Activated CD8-positive, alpha-beta memory T cell treated with anti-CD3 and anti-CD28 coated beads, Interleukin-2, amount 50 U/mL, for 24 hours (primary cell): ENCODE measurements at regions not wholly inside any gene's neighbourhood (a gene's known extent, or its start where the extent isn't known, plus 50 kb on each side); places are given as distances from the start of the nearest gene placed in this dataset.
"Not testable (repeated sequence)": the region's sequence is repeated elsewhere in the genome, so short reads cannot be mapped to it uniquely, and the experiment has no call there.

ENCODE experiments used
- DNase-seq: peaks from one replicate; pipeline ENCODE4 v3.0.0-alpha.2; 2020; ENCODE audit errors: extremely low read depth

DNA sequence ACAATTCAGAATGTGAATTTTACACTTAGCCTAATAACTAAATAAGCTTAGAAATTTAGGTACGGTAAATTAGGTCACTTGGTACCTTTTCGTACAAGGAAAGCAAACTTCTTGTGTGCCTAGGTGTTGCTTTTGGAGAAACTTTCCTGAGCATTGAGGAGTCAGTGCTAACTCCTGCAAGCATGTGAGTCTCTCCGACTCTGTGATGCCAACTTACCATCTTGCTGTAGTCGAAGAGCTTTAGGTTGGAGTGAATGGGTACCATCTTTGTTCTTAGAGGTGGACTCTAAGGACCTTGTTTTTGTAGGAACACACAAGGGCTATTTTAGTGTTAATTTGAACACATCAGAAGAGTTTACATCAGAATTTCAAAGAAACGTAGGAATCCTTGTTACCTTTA lies 688.9 kb downstream of the USP25 start:
- no peak for DNase-seq

- no peak for DNase-seq
Observed at GRCh38 chr21:16419188-16419921, 689.6 kb downstream of the USP25 start.

DNA sequence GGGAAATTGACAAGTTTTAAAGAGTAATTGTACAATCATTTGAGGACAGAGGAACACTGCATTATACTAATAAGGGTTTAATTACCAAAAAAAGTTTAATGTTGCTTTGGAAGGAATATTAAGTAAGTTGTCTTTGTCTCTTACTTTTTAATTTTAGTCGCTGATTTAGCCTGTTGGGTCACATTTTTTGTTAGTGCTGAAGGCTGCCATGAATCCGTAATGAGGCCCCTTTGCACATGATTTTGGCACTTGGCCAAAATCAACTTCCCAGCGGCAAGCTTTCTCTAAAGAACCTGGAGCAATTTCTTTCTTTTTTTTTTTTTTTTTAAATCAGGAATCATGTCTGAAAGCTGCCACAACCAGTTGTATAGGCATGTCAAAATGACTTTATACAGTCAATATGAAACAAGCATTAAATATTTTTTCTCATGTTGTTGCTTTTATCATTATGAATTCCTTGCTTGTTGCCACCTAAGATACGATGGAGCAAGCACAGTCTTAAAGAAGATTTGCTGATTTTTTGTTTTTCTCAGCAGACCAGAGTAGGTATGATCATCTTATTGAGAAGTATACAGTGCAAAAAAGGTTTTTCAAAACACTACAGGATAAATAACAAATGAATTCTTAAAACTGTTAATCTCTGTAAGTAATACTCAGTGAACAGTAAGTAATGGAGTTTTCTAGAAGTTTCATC lies 690.4 kb downstream of the USP25 start:
- DNase-seq: no peak

DNA sequence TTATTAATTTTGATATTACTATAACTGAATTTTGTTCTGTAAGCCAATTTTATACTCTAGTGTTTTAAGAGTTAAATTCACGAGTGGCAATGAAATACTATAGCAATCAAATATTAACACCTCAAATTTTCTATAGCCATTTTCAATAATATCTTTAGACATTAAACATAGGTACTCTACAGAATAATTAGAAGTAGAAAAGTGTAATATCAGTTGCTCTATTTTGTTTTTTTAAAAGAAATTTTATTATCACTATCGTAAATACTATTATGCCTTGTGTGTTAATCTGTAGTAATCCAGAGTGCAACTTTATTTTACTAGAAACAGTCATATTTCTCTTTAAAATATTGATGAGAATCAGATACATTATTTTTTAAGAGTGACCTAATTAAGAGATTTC lies 691.2 kb downstream of the USP25 start:
- DNase-seq: no peak

- no peak for DNase-seq
Observed at GRCh38 chr21:16421965-16422364, 692.2 kb downstream of the USP25 start.

- DNase-seq: no peak
Observed at GRCh38 chr21:16422702-16423101, 692.9 kb downstream of the USP25 start.

DNA sequence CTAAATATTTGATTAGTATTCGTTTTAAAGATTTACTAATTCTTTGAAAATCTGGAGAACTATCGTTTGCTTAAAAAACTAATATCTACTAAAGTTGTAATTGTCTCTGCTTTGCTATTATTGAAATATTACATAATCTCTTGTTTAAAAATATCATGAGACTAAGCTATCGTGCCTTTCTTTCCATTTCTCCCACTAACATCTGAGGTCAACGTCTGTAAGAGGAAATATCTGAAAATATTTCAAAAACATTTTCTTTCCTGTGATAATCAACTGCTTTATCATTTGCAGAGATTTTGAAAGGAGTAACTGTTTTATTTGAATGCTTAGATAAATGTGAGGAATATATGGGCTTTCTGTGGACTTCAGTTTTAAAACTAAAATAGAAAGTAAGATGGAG lies 694.1 kb downstream of the USP25 start:
- no peak for DNase-seq

DNA sequence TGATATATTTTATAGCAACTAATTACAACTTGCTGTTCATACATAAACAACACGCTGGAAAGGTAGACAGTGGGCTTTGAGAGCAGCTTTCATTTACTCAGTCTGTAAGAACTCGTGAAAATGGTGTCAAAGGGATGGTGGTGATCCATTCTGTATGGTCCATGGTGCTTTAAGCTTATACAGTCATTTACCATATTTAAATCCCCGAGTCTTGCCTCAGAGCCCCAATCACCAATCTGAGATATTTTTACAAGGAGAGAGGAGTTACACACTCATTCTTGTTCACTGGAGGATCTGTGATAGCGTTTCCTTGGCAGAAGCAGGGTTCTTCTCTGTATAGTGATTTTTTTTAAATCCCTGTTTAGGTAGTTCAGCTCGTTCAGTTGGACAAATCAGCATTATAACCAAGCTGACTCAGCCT lies 694.6 kb downstream of the USP25 start:
- no peak for DNase-seq

DNA sequence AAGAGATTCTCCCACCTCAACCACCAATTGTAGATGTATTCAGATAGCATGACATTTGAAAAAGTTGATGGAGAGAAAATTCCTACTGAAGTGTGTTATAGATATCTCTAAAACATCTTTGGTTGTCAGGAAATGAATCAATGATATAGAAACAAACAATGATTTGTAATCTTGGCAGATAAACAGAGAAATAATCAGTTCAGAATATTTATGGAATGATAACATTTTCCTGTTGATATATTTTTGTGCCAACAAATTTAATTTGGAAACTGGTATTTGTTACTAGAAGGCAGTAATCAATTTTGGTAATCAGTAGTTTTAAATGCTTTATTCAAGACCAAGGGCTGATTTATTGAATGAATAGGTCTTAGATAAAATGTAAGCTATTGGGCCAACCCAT lies 695.6 kb downstream of the USP25 start:
- no peak for DNase-seq

DNA sequence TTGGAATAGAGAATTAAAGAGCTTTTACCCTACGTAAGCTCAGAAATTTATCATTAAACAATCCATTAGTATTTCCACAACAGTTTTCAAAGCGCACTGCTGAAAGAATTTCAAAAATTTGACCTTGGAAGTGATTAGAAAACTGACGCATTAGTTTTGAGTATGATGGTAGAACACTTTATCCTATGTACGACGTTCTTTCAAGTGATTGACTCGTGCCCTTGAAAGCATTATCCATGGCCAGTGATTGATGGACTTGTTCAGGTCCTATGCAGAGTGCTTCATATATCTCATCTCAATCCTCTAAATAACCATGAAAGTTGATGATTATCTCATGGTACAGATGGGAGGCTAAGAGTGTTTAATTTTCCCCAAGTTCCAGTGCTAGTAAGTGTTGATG lies 697.2 kb downstream of the USP25 start:
- no peak for DNase-seq

GRCh38 chr21:16427587-16428087 lies 697.9 kb downstream of the USP25 start:
- no peak for DNase-seq

GRCh38 chr21:16437586-16437985 lies 707.8 kb downstream of the USP25 start:
- no peak for DNase-seq

DNA sequence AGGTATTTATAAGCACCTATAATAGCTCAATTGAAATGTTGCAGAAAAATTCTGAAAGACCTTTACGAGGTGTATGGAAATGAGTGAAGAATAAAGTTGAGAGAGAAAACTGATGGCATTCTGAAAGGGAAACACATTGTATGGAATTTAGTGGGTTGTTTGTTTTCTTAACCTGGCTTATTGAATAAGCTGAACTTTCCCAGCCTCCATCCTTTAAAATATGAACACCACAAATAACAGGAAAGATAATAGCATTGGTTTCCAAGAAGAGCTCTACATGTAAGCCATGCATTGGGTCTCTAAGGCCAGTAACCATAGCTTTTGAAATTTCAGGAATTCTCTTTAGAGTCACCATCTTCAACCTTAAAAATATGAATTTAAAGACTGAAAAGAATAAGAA lies 709.0 kb downstream of the USP25 start:
- DNase-seq: no peak

DNA sequence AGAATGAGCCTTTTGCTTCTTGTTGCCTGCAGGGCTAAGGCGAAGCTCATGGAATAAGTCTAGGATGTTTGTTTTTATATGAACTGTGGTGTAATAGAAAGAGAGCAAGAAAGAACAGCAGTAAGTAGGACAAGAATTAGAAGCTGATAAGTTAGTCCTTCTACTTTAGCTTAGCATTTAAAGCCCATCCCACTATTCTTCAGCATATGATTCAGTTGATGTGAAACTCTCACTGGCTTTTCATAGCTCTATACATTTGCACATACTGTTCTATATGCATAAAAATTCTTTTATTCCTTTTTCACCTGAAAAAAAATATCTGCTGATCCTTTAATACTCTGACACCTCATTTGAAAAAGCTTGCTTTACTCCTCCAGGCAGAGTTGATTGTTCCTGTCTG lies 712.0 kb downstream of the USP25 start:
- no peak for DNase-seq

GRCh38 chr21:16454399-16454798 lies 724.6 kb downstream of the USP25 start:
- DNase-seq: no peak

DNA sequence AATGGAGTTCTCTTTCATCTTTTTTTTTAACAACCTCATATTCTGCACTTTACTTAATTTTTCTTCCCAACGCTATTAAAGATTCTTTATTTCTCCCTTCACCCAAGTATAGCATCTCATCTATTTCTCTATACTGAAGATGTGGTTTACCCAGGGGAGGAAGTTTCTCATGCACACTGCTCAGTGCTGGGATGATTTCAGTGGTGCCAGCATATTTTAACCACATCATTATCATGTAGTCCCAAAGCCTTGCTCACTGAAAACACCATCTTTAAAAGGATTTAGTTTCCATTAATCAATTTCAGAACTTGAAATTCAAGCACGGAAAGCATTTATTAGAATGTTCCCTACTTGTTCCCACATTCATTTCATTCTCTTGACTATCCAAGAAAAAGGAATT lies 725.7 kb downstream of the USP25 start:
- DNase-seq: no peak

DNA sequence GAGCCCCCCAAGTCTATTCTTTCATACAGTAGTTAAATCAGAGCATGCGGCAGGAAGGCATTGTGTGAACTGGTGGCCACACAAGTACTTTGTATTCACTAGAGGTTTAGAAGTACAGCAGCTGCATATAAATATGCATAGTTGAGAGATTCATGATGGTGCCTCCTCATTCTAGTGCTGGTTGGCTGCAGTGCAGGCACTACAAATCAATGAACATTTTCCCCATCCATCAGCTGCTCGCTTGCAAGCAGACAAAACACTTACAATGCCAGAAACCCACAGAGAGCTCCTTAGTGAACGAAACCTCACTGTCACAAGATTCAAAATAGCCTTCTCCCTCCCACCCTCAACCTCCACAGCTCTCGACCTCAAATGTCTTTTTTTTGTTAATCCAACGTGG lies 726.2 kb downstream of the USP25 start:
- DNase-seq: no peak

GRCh38 chr21:16457498-16457897 lies 727.7 kb downstream of the USP25 start:
- DNase-seq: no peak

- DNase-seq: no peak
Observed at GRCh38 chr21:16460936-16461335, 731.2 kb downstream of the USP25 start.

DNA sequence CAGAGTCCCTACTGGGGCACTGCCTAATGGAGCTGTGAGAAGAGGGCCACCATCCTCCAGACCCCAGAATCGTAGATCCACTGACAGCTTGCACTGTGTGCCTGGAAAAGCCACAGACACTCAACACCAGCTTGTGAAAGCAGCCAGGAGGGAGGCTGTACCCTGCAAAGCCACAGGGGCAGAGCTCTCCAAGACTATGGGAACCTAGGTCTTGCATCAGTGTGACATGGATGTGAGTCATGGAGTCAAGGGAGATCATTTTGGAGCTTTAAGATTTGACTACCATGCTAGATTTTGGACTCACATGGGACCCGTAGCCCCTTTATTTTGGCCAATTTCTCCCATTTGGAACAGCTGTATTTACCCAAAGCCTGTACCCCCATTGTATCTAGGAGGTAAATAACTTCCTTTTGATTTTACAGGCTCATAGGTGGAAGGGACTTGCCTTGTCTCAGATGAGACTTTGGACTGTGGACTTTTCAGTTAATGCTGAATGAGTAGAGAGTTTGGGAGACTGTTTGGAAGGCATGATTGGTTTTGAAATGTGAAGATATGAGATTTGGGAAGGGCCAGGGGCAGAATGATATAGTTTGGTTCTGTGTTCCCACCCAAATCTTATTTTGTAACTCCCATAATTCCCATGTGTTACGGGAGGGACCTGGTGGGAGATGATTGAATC lies 734.6 kb downstream of the USP25 start:
- DNase-seq: not testable (repeated sequence)

DNA sequence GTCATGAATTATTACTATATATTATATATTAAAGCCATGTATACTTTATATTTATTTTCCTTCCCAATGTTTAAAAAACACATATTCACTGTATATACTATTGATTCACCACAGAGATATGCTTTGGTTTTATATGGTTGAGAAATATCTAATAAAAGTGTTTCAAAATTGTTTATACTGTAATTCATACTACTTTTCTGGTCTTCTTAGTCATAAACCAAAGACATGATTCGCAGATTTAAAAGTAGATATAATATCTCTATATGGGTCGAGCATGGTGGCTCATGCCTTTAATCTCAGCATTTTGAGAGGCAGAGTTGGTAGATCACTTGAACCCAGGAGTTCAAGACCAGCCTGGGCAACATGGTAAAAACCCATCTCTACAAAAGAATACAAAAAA lies 738.4 kb downstream of the USP25 start:
- DNase-seq: no peak

GRCh38 chr21:16473988-16474387 lies 744.2 kb downstream of the USP25 start:
- no peak for DNase-seq
